HCT116 (cell line): ENCODE measurements at regions not wholly inside any gene's neighbourhood (a gene's known extent, or its start where the extent isn't known, plus 50 kb on each side); places are given as distances from the start of the nearest gene placed in this dataset.

Source experiments
- ATAC-seq: fragments of 200-7000 bp; cut with Tn5 transposase; 2 replicates; pipeline ENCODE4 v1.9.1; 2020; ENCODE audit warnings: mild to moderate bottlenecking, moderate library complexity
- BruUV-seq: library from RNA; stranded (reverse); fragments of 400-500 nt; replicated peaks from 2 replicates; lab custom pipeline; 2021; lab: Mats Ljungman, UMichigan
- CTCF ChIA-PET: fragments of 300-600 bp; sonication (Branson Sonifier 250); formaldehyde crosslinking; loops from one replicate; lab custom pipeline; 2021; ENCODE audit warnings: antibody characterized with exemption; lab: Charles Lee
- POLR2A ChIA-PET: fragments of 300-600, 350-600 bp; sonication (Branson Sonifier 250); formaldehyde crosslinking; loops from one replicate; lab custom pipeline; 2021; ENCODE audit warnings: antibody characterized with exemption; lab: Charles Lee
- RAD21 ChIA-PET, 2 experiments: fragments of 300-600 bp; sonication (Branson Sonifier 250); formaldehyde crosslinking; loops; one replicate each; lab custom pipeline; 2023; ENCODE audit warnings: low total read pairs in 2 of 2; ENCODE audit not compliant: uncharacterized antibody in 2 of 2, unreplicated experiment in 2 of 2, low non-redundant PET in 1 of 2; lab: Charles Lee
- DNase-seq: peaks from one replicate; pipeline ENCODE4 v3.0.0-alpha.2; 2010; ENCODE audit warnings: low read depth, low spot score
- H2AFZ ChIP-seq: fragments of 200-600 bp; shearing (Covaris generic), sonication (generic); 2 replicates; pipeline ENCODE4 v1.6.1; 2017; ENCODE audit warnings: low read depth, mixed run types, mixed read lengths, antibody characterized with exemption, low read length; ENCODE audit not compliant: poor library complexity, severe bottlenecking
- H3K27ac ChIP-seq: 2 replicates; pipeline ENCODE4 v1.5.1; 2012; ENCODE audit warnings: low read depth, low read length
- H3K27me3 ChIP-seq: fragments of 200-600 bp; sonication (generic); 2 replicates; pipeline ENCODE4 v1.6.1; 2016; ENCODE audit warnings: mixed run types, low read length, mixed read lengths; ENCODE audit not compliant: insufficient read depth
- H3K36me3 ChIP-seq, 2 experiments: fragments of 200-500 bp in 1 of 2; fragments of 200-600 bp in 1 of 2; sonication (Bioruptor generic) in 1 of 2; sonication (generic) in 1 of 2; 2 replicates each; pipeline versions ENCODE4 v1.5.1 to v1.6.1; 2014 to 2016; ENCODE audit warnings: low read length in 2 of 2, inconsistent platforms in 1 of 2, mixed read lengths in 1 of 2, mixed run types in 1 of 2; ENCODE audit not compliant: insufficient read depth in 2 of 2, control insufficient read depth in 1 of 2
- H3K4me1 ChIP-seq, 2 experiments: fragments of 200-600 bp in 1 of 2; sonication (generic) in 1 of 2; 2 replicates each; pipeline versions ENCODE4 v1.5.1 to v1.6.1; 2012 to 2017; ENCODE audit warnings: low read length in 2 of 2, inconsistent platforms in 1 of 2, mild to moderate bottlenecking in 1 of 2, mixed read lengths in 1 of 2, mixed run types in 1 of 2, moderate library complexity in 1 of 2; ENCODE audit not compliant: insufficient read depth in 2 of 2, control insufficient read depth in 1 of 2
- H3K4me2 ChIP-seq: fragments of 200-600 bp; sonication (generic); 2 replicates; pipeline ENCODE4 v1.6.1; 2017; ENCODE audit warnings: mixed run types, low read length, mixed read lengths
- H3K4me3 ChIP-seq, 2 experiments: fragments of 200-600 bp in 1 of 2; sonication (generic) in 1 of 2; replicated peaks in 1 of 2; 2 replicates each; pipeline ENCODE4 v1.5.1; 2011 to 2016; ENCODE audit warnings: low read length in 2 of 2, control low read depth in 1 of 2, low read depth in 1 of 2, mild to moderate bottlenecking in 1 of 2, mixed read lengths in 1 of 2, mixed run types in 1 of 2
- H3K79me2 ChIP-seq: fragments of 200-600 bp; sonication (generic); 2 replicates; pipeline ENCODE4 v1.6.1; 2017; ENCODE audit warnings: mild to moderate bottlenecking, mixed run types, low read length, moderate library complexity, mixed read lengths; ENCODE audit not compliant: insufficient read depth
- H3K9ac ChIP-seq: fragments of 200-600 bp; sonication (generic); 2 replicates; pipeline ENCODE4 v1.6.1; 2016; ENCODE audit warnings: low read length, mixed read lengths
- H3K9me2 ChIP-seq: fragments of 200-600 bp; sonication (generic), shearing (Covaris generic); 2 replicates; pipeline ENCODE4 v1.6.1; 2017; ENCODE audit warnings: mixed run types, mild to moderate bottlenecking, moderate library complexity; ENCODE audit not compliant: insufficient read depth
- H3K9me3 ChIP-seq, 2 experiments: fragments of 200-500 bp in 1 of 2; fragments of 200-600 bp in 1 of 2; sonication (Bioruptor generic) in 1 of 2; sonication (generic) in 1 of 2; 2 replicates each; pipeline ENCODE4 v1.6.1; 2014 to 2017; ENCODE audit warnings: low read length in 2 of 2, mixed read lengths in 2 of 2, inconsistent platforms in 1 of 2, low read depth in 1 of 2, mild to moderate bottlenecking in 1 of 2, mixed run types in 1 of 2, moderate library complexity in 1 of 2; ENCODE audit not compliant: control insufficient read depth in 1 of 2, insufficient read depth in 1 of 2
- H4K20me1 ChIP-seq: fragments of 200-600 bp; sonication (generic), shearing (Covaris generic); 2 replicates; pipeline ENCODE4 v1.6.1; 2017; ENCODE audit warnings: mixed run types, mild to moderate bottlenecking, moderate library complexity; ENCODE audit not compliant: insufficient read depth
- CTCF ChIP-seq, 3 experiments: fragments of 200-600 bp in 1 of 3; sonication (generic) in 1 of 3; IDR thresholded peaks in 2 of 3; conservative IDR thresholded peaks in 1 of 3; 2 replicates each; pipeline ENCODE4 v1.5.1; 2012 to 2017; ENCODE audit warnings: low read depth in 2 of 3, low read length in 2 of 3, antibody characterized with exemption in 1 of 3, borderline replicate concordance in 1 of 3, control low read depth in 1 of 3, mild to moderate bottlenecking in 1 of 3, mixed read lengths in 1 of 3, mixed run types in 1 of 3, moderate library complexity in 1 of 3; ENCODE audit not compliant: insufficient read depth in 1 of 3
- EGR1 ChIP-seq: IDR thresholded peaks from 2 replicates; pipeline ENCODE4 v1.6.1; 2012; ENCODE audit warnings: low read depth
- ELF1 ChIP-seq: IDR thresholded peaks from 2 replicates; pipeline ENCODE4 v1.6.1; 2012; ENCODE audit warnings: low read depth, borderline replicate concordance
- EZH2phosphoT487 ChIP-seq: fragments of 200-600 bp; IDR thresholded peaks from 2 replicates; pipeline ENCODE4 v1.6.1; 2018; ENCODE audit warnings: antibody characterized with exemption, borderline replicate concordance
- FOSL1 ChIP-seq: IDR thresholded peaks from 2 replicates; pipeline ENCODE4 v1.6.1; 2012; ENCODE audit warnings: low read depth
- JUND ChIP-seq: IDR thresholded peaks from 2 replicates; pipeline ENCODE4 v1.6.1; 2012
- MAX ChIP-seq: IDR thresholded peaks from 2 replicates; pipeline ENCODE4 v1.6.1; 2012
- POLR2A ChIP-seq: IDR thresholded peaks from 2 replicates; pipeline ENCODE4 v1.7.0; 2011; ENCODE audit warnings: borderline replicate concordance; ENCODE audit not compliant: insufficient read depth, insufficient read length; ENCODE audit errors: extremely low read depth
- POLR2AphosphoS5 ChIP-seq: IDR thresholded peaks from 2 replicates; pipeline ENCODE4 v1.6.1; 2011; ENCODE audit warnings: mild to moderate bottlenecking, low read depth, low read length, moderate library complexity
- YY1 ChIP-seq: IDR thresholded peaks from 2 replicates; pipeline ENCODE4 v1.6.1; 2011; ENCODE audit warnings: low read length, low read depth, moderate library complexity, mild to moderate bottlenecking; ENCODE audit not compliant: insufficient replicate concordance; ENCODE audit errors: extremely low read depth
- ZBTB33 ChIP-seq: IDR thresholded peaks from 2 replicates; pipeline ENCODE4 v1.6.1; 2011; ENCODE audit warnings: mild to moderate bottlenecking, low read length, moderate library complexity; ENCODE audit not compliant: insufficient replicate concordance; ENCODE audit errors: extremely low read depth
- intact Hi-C: fragments of 100-400 bp; cut with micrococcal nuclease; formaldehyde crosslinking; loops from 2 replicates; pipeline ENCODE4 v1.10.0; 2022

- Histone ChIP-seq H3K79me2 (no peaks in the 10 kb centered on the region), H4K20me1 (no peaks in the 10 kb centered on the region), H3K9ac (no peak overlapping the region), H3K27me3 (no peaks in the 10 kb centered on the region), H3K4me2 (no peak overlapping the region), H3K36me3 (no peaks in the 10 kb centered on the region), H2AFZ (no peak overlapping the region), H3K4me3 (no peak overlapping the region), H3K4me1 (no peaks in the 10 kb centered on the region), H3K9me2 (no peaks in the 10 kb centered on the region), H3K9me3 (peaks cover 9 to 12% of the 10 kb centered on the region in 2 experiments; a peak in 3 of 4 replicates), H3K27ac (no peak overlapping the region)
- CTCF ChIA-PET: no interaction called here
- TF ChIP-seq ZBTB33 (no peak), POLR2AphosphoS5 (no peak), EZH2phosphoT487 (no peak), POLR2A (no peak), FOSL1 (no peak), JUND (no peak)
- DNase-seq: no peak
- intact Hi-C loops: no loop called here
- BruUV-seq: no TSS peak
- POLR2A ChIA-PET: no interaction called here
- RAD21 ChIA-PET: no interaction called here
- no peak for ATAC-seq
These were observed 63.4 kb downstream of the BARX1 start for GRCh38 chr9:93891549-93892310.

- intact Hi-C loops: no loop called here
- Histone ChIP-seq H3K9me2 (no peaks in the 10 kb centered on the region), H2AFZ (no peak overlapping the region), H3K9me3 (peaks cover 9 to 12% of the 10 kb centered on the region in 2 experiments; a peak in 3 of 4 replicates), H3K4me1 (no peaks in the 10 kb centered on the region), H3K79me2 (no peaks in the 10 kb centered on the region), H3K9ac (no peak overlapping the region), H3K4me2 (no peak overlapping the region), H3K27ac (no peak overlapping the region), H3K4me3 (no peak overlapping the region), H3K36me3 (no peaks in the 10 kb centered on the region), H3K27me3 (no peaks in the 10 kb centered on the region), H4K20me1 (no peaks in the 10 kb centered on the region)
- ChIA-PET CTCF (no interaction called here), RAD21 (no interaction called here), POLR2A (no interaction called here)
- ATAC-seq: no peak
- no TSS peak for BruUV-seq
- no peak for DNase-seq
- no peak for TF ChIP-seq EGR1
- no peak for TF ChIP-seq CTCF (IDR thresholded peaks at IDR 0.05 in 2 of 3, conservative IDR thresholded peaks at IDR 0.05 in 1 of 3; ENCODE audit: borderline replicate concordance in 1 of 3, insufficient read depth in 1 of 3, low read depth in 2 of 3, low read length in 2 of 3)
- TF ChIP-seq JUND: no peak
- TF ChIP-seq YY1: no peak
- TF ChIP-seq MAX: no peak
- TF ChIP-seq ELF1: no peak
These were observed 64.1 kb downstream of the BARX1 start for GRCh38 chr9:93891050-93891449.
